Ovary (tissue), 3 donors: ENCODE measurements at regions not wholly inside any gene's neighbourhood (a gene's known extent, or its start where the extent isn't known, plus 50 kb on each side); places are given as distances from the start of the nearest gene placed in this dataset.

Experiments
- CTCF ChIP-seq, 3 donors: fragments of 450-650 bp in 2 of 3; fragments of 200-600 bp in 1 of 3; IDR thresholded peaks; one replicate each; pipeline versions ENCODE4 v1.5.1 to v1.8.0; 2016 to 2022; ENCODE audit warnings: antibody characterized with exemption in 3 of 3, mild to moderate bottlenecking in 1 of 3
- EP300 ChIP-seq: sonication (generic); formaldehyde crosslinking; IDR thresholded peaks from one replicate; pipeline ENCODE4 v1.6.1; 2017; ENCODE audit warnings: antibody characterized with exemption
- POLR2A ChIP-seq: fragments of 450-650 bp; IDR thresholded peaks from one replicate; pipeline ENCODE4 v1.6.1; 2017; ENCODE audit warnings: antibody characterized with exemption, mild to moderate bottlenecking, moderate library complexity
- donor health status: DM: no; HTN: no; CAD: no.

GRCh38 chr5:100108883-100109282, 426.3 kb upstream of the FAM174A start:
- TF ChIP-seq CTCF (IDR thresholded peaks at IDR 0.05) (no peak), EP300 (no peak), POLR2A (no peak)
